ENCODE measurements at regions not wholly inside any gene's neighbourhood (a gene's known extent, or its start where the extent isn't known, plus 50 kb on each side); places are given as distances from the start of the nearest gene placed in this dataset.

GRCh38 chr5:81914696-81915095 is 57.1 kb upstream of the ATG10 start:
- Histone ChIP-seq H3K4me1 (no peaks in the 10 kb centered on the region), H3K36me3 (no peaks in the 10 kb centered on the region), H3K9me3 (replicated peaks) (no peaks in the 10 kb centered on the region), H3K27ac (no peak overlapping the region), H3K4me3 (no peak overlapping the region), H3K27me3 (no peaks in the 10 kb centered on the region)
- DNase-seq = no peak

GRCh38 chr5:81912933-81913332 is 58.9 kb upstream of the ATG10 start:
- Histone ChIP-seq H3K4me3 (no peak overlapping the region), H3K9me3 (replicated peaks) (no peaks in the 10 kb centered on the region), H3K36me3 (no peaks in the 10 kb centered on the region), H3K27ac (no peak overlapping the region), H3K27me3 (no peaks in the 10 kb centered on the region), H3K4me1 (no peaks in the 10 kb centered on the region)
- DNase-seq = no peak

GRCh38 chr5:81909677-81910076 is 62.1 kb upstream of the ATG10 start:
- DNase-seq = no peak
- H3K27me3 ChIP-seq = no peaks in the 10 kb centered on the region
- H3K27ac ChIP-seq = no peak overlapping the region
- H3K9me3 ChIP-seq (replicated peaks) = no peaks in the 10 kb centered on the region
- no peak overlapping the region for H3K4me3 ChIP-seq
- H3K4me1 ChIP-seq = no peaks in the 10 kb centered on the region
- H3K36me3 ChIP-seq = no peaks in the 10 kb centered on the region

GRCh38 chr5:81908771-81909170 is 63.1 kb upstream of the ATG10 start:
- Histone ChIP-seq H3K36me3 (no peaks in the 10 kb centered on the region), H3K4me3 (no peak overlapping the region), H3K9me3 (replicated peaks) (no peaks in the 10 kb centered on the region), H3K27me3 (no peaks in the 10 kb centered on the region), H3K27ac (no peak overlapping the region), H3K4me1 (no peaks in the 10 kb centered on the region)
- DNase-seq = no peak

- H3K9me3 ChIP-seq (replicated peaks) = no peaks in the 10 kb centered on the region
- H3K36me3 ChIP-seq = no peaks in the 10 kb centered on the region
- no peak for DNase-seq
- no peak overlapping the region for H3K4me3 ChIP-seq
- H3K27ac ChIP-seq = no peak overlapping the region
- H3K4me1 ChIP-seq = no peaks in the 10 kb centered on the region
- H3K27me3 ChIP-seq = no peaks in the 10 kb centered on the region
These were observed 63.8 kb upstream of the ATG10 start for GRCh38 chr5:81908044-81908443.

GRCh38 chr5:81907012-81907635 is 64.7 kb upstream of the ATG10 start:
- H3K9me3 ChIP-seq (replicated peaks) = no peaks in the 10 kb centered on the region
- H3K4me3 ChIP-seq = no peak overlapping the region
- H3K36me3 ChIP-seq = no peaks in the 10 kb centered on the region
- H3K27me3 ChIP-seq = no peaks in the 10 kb centered on the region
- DNase-seq = no peak
- no peaks in the 10 kb centered on the region for H3K4me1 ChIP-seq
- no peak overlapping the region for H3K27ac ChIP-seq

- Histone ChIP-seq H3K4me3 (no peak overlapping the region), H3K36me3 (no peaks in the 10 kb centered on the region), H3K27me3 (no peaks in the 10 kb centered on the region), H3K27ac (no peak overlapping the region), H3K9me3 (replicated peaks) (no peaks in the 10 kb centered on the region), H3K4me1 (no peaks in the 10 kb centered on the region)
- DNase-seq = no peak
These were observed 65.7 kb upstream of the ATG10 start for GRCh38 chr5:81906086-81906485.

- Histone ChIP-seq H3K4me1 (no peaks in the 10 kb centered on the region), H3K27ac (no peak overlapping the region), H3K36me3 (no peaks in the 10 kb centered on the region), H3K4me3 (no peak overlapping the region), H3K9me3 (replicated peaks) (no peaks in the 10 kb centered on the region), H3K27me3 (no peaks in the 10 kb centered on the region)
- DNase-seq = no peak
These were observed 67.0 kb upstream of the ATG10 start for GRCh38 chr5:81904861-81905260.

GRCh38 chr5:81904166-81904565 is 67.7 kb upstream of the ATG10 start:
- Histone ChIP-seq H3K9me3 (replicated peaks) (no peaks in the 10 kb centered on the region), H3K4me1 (no peaks in the 10 kb centered on the region), H3K27ac (no peak overlapping the region), H3K36me3 (no peaks in the 10 kb centered on the region), H3K27me3 (no peaks in the 10 kb centered on the region), H3K4me3 (no peak overlapping the region)
- DNase-seq = no peak

- Histone ChIP-seq H3K27ac (no peak overlapping the region), H3K4me1 (no peaks in the 10 kb centered on the region), H3K27me3 (no peaks in the 10 kb centered on the region), H3K4me3 (no peak overlapping the region), H3K9me3 (replicated peaks) (no peaks in the 10 kb centered on the region), H3K36me3 (no peaks in the 10 kb centered on the region)
- no peak for DNase-seq
These were observed 70.2 kb upstream of the ATG10 start for GRCh38 chr5:81901586-81901985.

- H3K9me3 ChIP-seq (replicated peaks) = no peaks in the 10 kb centered on the region
- H3K4me3 ChIP-seq = no peak overlapping the region
- H3K27me3 ChIP-seq = no peaks in the 10 kb centered on the region
- no peaks in the 10 kb centered on the region for H3K36me3 ChIP-seq
- no peak for DNase-seq
- no peaks in the 10 kb centered on the region for H3K4me1 ChIP-seq
- no peak overlapping the region for H3K27ac ChIP-seq
These were observed 72.7 kb upstream of the ATG10 start for GRCh38 chr5:81899123-81899522.

- H3K4me3 ChIP-seq = no peak overlapping the region
- no peaks in the 10 kb centered on the region for H3K4me1 ChIP-seq
- no peak for DNase-seq
- H3K9me3 ChIP-seq (replicated peaks) = no peaks in the 10 kb centered on the region
- no peak overlapping the region for H3K27ac ChIP-seq
- H3K27me3 ChIP-seq = no peaks in the 10 kb centered on the region
- no peaks in the 10 kb centered on the region for H3K36me3 ChIP-seq
These were observed 73.4 kb upstream of the ATG10 start for GRCh38 chr5:81898403-81898802.

- Histone ChIP-seq H3K4me1 (no peaks in the 10 kb centered on the region), H3K27ac (no peak overlapping the region), H3K9me3 (replicated peaks) (no peaks in the 10 kb centered on the region), H3K36me3 (no peaks in the 10 kb centered on the region), H3K27me3 (no peaks in the 10 kb centered on the region), H3K4me3 (no peak overlapping the region)
- no peak for DNase-seq
These were observed 75.1 kb upstream of the ATG10 start for GRCh38 chr5:81896764-81897163.

GRCh38 chr5:81895307-81895706 is 76.5 kb upstream of the ATG10 start:
- Histone ChIP-seq H3K27me3 (no peaks in the 10 kb centered on the region), H3K27ac (no peak overlapping the region), H3K4me1 (no peaks in the 10 kb centered on the region), H3K4me3 (no peak overlapping the region), H3K9me3 (replicated peaks) (no peaks in the 10 kb centered on the region), H3K36me3 (no peaks in the 10 kb centered on the region)
- no peak for DNase-seq

- Histone ChIP-seq H3K4me3 (no peak overlapping the region), H3K4me1 (no peaks in the 10 kb centered on the region), H3K9me3 (replicated peaks) (no peaks in the 10 kb centered on the region), H3K27me3 (no peaks in the 10 kb centered on the region), H3K27ac (no peak overlapping the region), H3K36me3 (no peaks in the 10 kb centered on the region)
- no peak for DNase-seq
These were observed 77.9 kb upstream of the ATG10 start for GRCh38 chr5:81893961-81894360.

GRCh38 chr5:81884871-81885270 is 87.0 kb upstream of the ATG10 start:
- no peak overlapping the region for H3K4me3 ChIP-seq
- H3K27me3 ChIP-seq = no peaks in the 10 kb centered on the region
- no peak overlapping the region for H3K27ac ChIP-seq
- DNase-seq = no peak
- H3K36me3 ChIP-seq = no peaks in the 10 kb centered on the region
- H3K4me1 ChIP-seq = no peaks in the 10 kb centered on the region
- no peaks in the 10 kb centered on the region; the same call in 1 of the 2 replicates for H3K9me3 ChIP-seq (replicated peaks)
